ENCODE measurements at regions not wholly inside any gene's neighbourhood (a gene's known extent, or its start where the extent isn't known, plus 50 kb on each side); places are given as distances from the start of the nearest gene placed in this dataset.
"Not testable (repeated sequence)": the region's sequence is repeated elsewhere in the genome, so short reads cannot be mapped to it uniquely, and the experiment has no call there.

DNA sequence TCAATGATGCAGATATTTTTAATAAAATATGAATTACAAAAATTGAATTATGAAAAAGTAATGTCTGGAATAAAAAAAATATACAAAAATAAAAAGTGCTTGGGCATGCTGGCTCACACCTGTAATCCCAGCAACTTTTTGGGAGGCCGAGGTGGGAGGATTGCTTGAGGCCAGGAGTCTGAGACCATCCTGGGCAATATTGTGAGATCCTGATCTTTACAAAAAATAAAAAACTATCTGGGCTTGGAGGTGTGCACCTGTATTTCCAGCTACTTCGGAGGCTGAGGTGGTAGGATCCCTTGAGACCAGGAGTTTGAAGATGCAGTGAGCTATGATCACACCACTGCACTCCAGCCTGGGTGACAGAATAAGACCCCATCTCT lies 141.8 kb downstream of the NPIPB5 start:
- Histone ChIP-seq H3K9ac (ENCODE audit: low read length) (no peak overlapping the region), H3K9me3 (ENCODE audit: control extremely low read depth in 1 of 3, control insufficient read depth in 2 of 3, insufficient read depth in 1 of 3, low read length in 2 of 3) (peaks cover 0 to 6% (median 0%) of the 10 kb centered on the region in 3 donors), H3K4me3 (ENCODE audit: control extremely low read depth in 1 of 5, extremely low read depth in 1 of 5, insufficient read depth in 1 of 5, low read depth in 2 of 5, low read length in 4 of 5) (no peak overlapping the region), H3K27me3 (replicated peaks in 1 of 4; ENCODE audit: control extremely low read depth in 1 of 4, control insufficient read depth in 3 of 4, insufficient read depth in 4 of 4, low read length in 3 of 4) (peaks cover 0 to 10% (median 7%) of the 10 kb centered on the region in 4 experiments), H3K4me2 (replicated peaks; ENCODE audit: low read depth, low read length, poor library complexity, severe bottlenecking) (no peak overlapping the region), H3K27ac (ENCODE audit: low read length in 2 of 2) (no peak overlapping the region), H4K20me1 (ENCODE audit: control insufficient read depth, insufficient read depth, low read length, poor library complexity, severe bottlenecking) (no peaks in the 10 kb centered on the region), H3K4me1 (ENCODE audit: control insufficient read depth in 2 of 2, insufficient read depth in 2 of 2, low read length in 2 of 2) (no peaks in the 10 kb centered on the region), H2AFZ (ENCODE audit: insufficient read depth, low read depth, low read length, poor library complexity, severe bottlenecking) (no peak overlapping the region), H3K79me2 (ENCODE audit: control insufficient read depth, insufficient read depth, low read length) (no peaks in the 10 kb centered on the region), H3K36me3 (replicated peaks in 1 of 2; ENCODE audit: control extremely low read depth in 1 of 2, control insufficient read depth in 1 of 2, extremely low read depth in 1 of 2, insufficient read depth in 2 of 2, low read length in 1 of 2) (no peaks in the 10 kb centered on the region)
- ChIA-PET CTCF (no interaction called here), POLR2A (interaction anchor here (0.6 kb wide), 1 partner anchor 20 kb away, joined by 5 read pairs; no protein-coding TSS in a partner anchor)
- Mint-ChIP-seq H3K27ac (no peak overlapping the region), H3K9me3 (ENCODE audit: insufficient read depth) (no peaks in the 10 kb centered on the region), H3K4me1 (no peaks in the 10 kb centered on the region), H3K4me3 (no peak overlapping the region), H3K27me3 (peaks cover 20% of the 10 kb centered on the region)
- ATAC-seq (ENCODE audit: low read depth) (no peak), DNase-seq (no peak)
- TF ChIP-seq CTCF (IDR thresholded peaks at IDR 0.05) (no peak), EZH2 (IDR thresholded peaks at IDR 0.05; ENCODE audit: borderline replicate concordance, insufficient read depth, low read depth, low read length, poor library complexity, severe bottlenecking) (no peak)
- intact Hi-C loops (cut with micrococcal nuclease), result no loop called here
- 83% methylated on average over 2 of the region's 2 CpGs for WGBS (ENCODE audit: insufficient coverage)

- Histone ChIP-seq H3K9ac (ENCODE audit: low read length) (no peak overlapping the region), H3K4me3 (ENCODE audit: control extremely low read depth in 1 of 5, extremely low read depth in 1 of 5, insufficient read depth in 1 of 5, low read depth in 2 of 5, low read length in 4 of 5) (no peak overlapping the region), H3K79me2 (ENCODE audit: control insufficient read depth, insufficient read depth, low read length) (no peaks in the 10 kb centered on the region), H3K27me3 (replicated peaks in 1 of 4; ENCODE audit: control extremely low read depth in 1 of 4, control insufficient read depth in 3 of 4, insufficient read depth in 4 of 4, low read length in 3 of 4) (peaks cover 0 to 12% (median 4%) of the 10 kb centered on the region in 4 experiments), H4K20me1 (ENCODE audit: control insufficient read depth, insufficient read depth, low read length, poor library complexity, severe bottlenecking) (no peaks in the 10 kb centered on the region), H3K4me2 (replicated peaks; ENCODE audit: low read depth, low read length, poor library complexity, severe bottlenecking) (no peak overlapping the region), H3K27ac (ENCODE audit: low read length in 2 of 2) (no peak overlapping the region), H3K9me3 (ENCODE audit: control extremely low read depth in 1 of 3, control insufficient read depth in 2 of 3, insufficient read depth in 1 of 3, low read length in 2 of 3) (peaks cover 0 to 6% (median 0%) of the 10 kb centered on the region in 3 donors), H3K36me3 (replicated peaks in 1 of 2; ENCODE audit: control extremely low read depth in 1 of 2, control insufficient read depth in 1 of 2, extremely low read depth in 1 of 2, insufficient read depth in 2 of 2, low read length in 1 of 2) (no peaks in the 10 kb centered on the region), H3K4me1 (ENCODE audit: control insufficient read depth in 2 of 2, insufficient read depth in 2 of 2, low read length in 2 of 2) (no peaks in the 10 kb centered on the region), H2AFZ (ENCODE audit: insufficient read depth, low read depth, low read length, poor library complexity, severe bottlenecking) (no peak overlapping the region)
- ATAC-seq (ENCODE audit: low read depth) (no peak), DNase-seq (no peak)
- intact Hi-C loops (cut with micrococcal nuclease), result no loop called here
- ChIA-PET POLR2A (no interaction called here), CTCF (interaction anchor here (1.4 kb wide), 1 partner anchor 10 kb away, joined by 3 read pairs; no protein-coding TSS in a partner anchor)
- peaks cover 20% of the 10 kb centered on the region for H3K27me3 Mint-ChIP-seq
- H3K27ac Mint-ChIP-seq, result no peak overlapping the region
- no peak for TF ChIP-seq CTCF (IDR thresholded peaks at IDR 0.05)
- TF ChIP-seq EZH2 (IDR thresholded peaks at IDR 0.05; ENCODE audit: borderline replicate concordance, insufficient read depth, low read depth, low read length, poor library complexity, severe bottlenecking), result no peak
- no peak overlapping the region for H3K4me3 Mint-ChIP-seq
- no peaks in the 10 kb centered on the region for H3K9me3 Mint-ChIP-seq (ENCODE audit: insufficient read depth)
- no peaks in the 10 kb centered on the region for H3K4me1 Mint-ChIP-seq
- 80% methylated on average over 1 of the region's 6 CpGs for WGBS (ENCODE audit: insufficient coverage)
Measured at GRCh38 chr16:22653876-22654275, 143.2 kb downstream of the NPIPB5 start.

GRCh38 chr16:22656573-22656972 lies 145.9 kb downstream of the NPIPB5 start:
- H3K9ac ChIP-seq (ENCODE audit: low read length); H3K27ac Mint-ChIP-seq; H3K79me2 ChIP-seq (ENCODE audit: control insufficient read depth, insufficient read depth, low read length); POLR2A ChIA-PET; DNase-seq; H3K4me1 Mint-ChIP-seq; intact Hi-C loops (cut with micrococcal nuclease); H3K4me1 ChIP-seq (ENCODE audit: control insufficient read depth in 2 of 2, insufficient read depth in 2 of 2, low read length in 2 of 2); H3K9me3 ChIP-seq (ENCODE audit: control extremely low read depth in 1 of 3, control insufficient read depth in 2 of 3, insufficient read depth in 1 of 3, low read length in 2 of 3); H3K9me3 Mint-ChIP-seq (ENCODE audit: insufficient read depth); H3K4me2 ChIP-seq (replicated peaks; ENCODE audit: low read depth, low read length, poor library complexity, severe bottlenecking); H3K27ac ChIP-seq (ENCODE audit: low read length in 2 of 2); H3K36me3 ChIP-seq (replicated peaks in 1 of 2; ENCODE audit: control extremely low read depth in 1 of 2, control insufficient read depth in 1 of 2, extremely low read depth in 1 of 2, insufficient read depth in 2 of 2, low read length in 1 of 2); H3K4me3 ChIP-seq (ENCODE audit: control extremely low read depth in 1 of 5, extremely low read depth in 1 of 5, insufficient read depth in 1 of 5, low read depth in 2 of 5, low read length in 4 of 5); ATAC-seq (ENCODE audit: low read depth); H3K4me3 Mint-ChIP-seq; CTCF ChIA-PET; H4K20me1 ChIP-seq (ENCODE audit: control insufficient read depth, insufficient read depth, low read length, poor library complexity, severe bottlenecking); H2AFZ ChIP-seq (ENCODE audit: insufficient read depth, low read depth, low read length, poor library complexity, severe bottlenecking): not testable (repeated sequence)
- 90% methylated on average over 6 of the region's 9 CpGs for WGBS (ENCODE audit: insufficient coverage)
- H3K27me3 Mint-ChIP-seq, result peaks cover 18% of the 10 kb centered on the region
- H3K27me3 ChIP-seq (replicated peaks in 1 of 4; ENCODE audit: control extremely low read depth in 1 of 4, control insufficient read depth in 3 of 4, insufficient read depth in 4 of 4, low read length in 3 of 4), result peaks cover 0 to 20% (median 7%) of the 10 kb centered on the region in 4 experiments

All from B cell (primary cell).